GM18508 (cell line): ENCODE measurements at regions not wholly inside any gene's neighbourhood (a gene's known extent, or its start where the extent isn't known, plus 50 kb on each side); places are given as distances from the start of the nearest gene placed in this dataset.
A peak's percentile ranks its signal among the peaks of the same experiment; 100 is the strongest.

ENCODE experiments used
- ATAC-seq: cut with Tn5 transposase; IDR thresholded peaks from one replicate; pipeline ENCODE4 v1.9.1; 2021; ENCODE audit warnings: moderate number of reproducible peaks; ENCODE audit not compliant: insufficient read depth, unreplicated experiment

- no peak for ATAC-seq
Observed at GRCh38 chr6:11366934-11367637, 134.6 kb upstream of the NEDD9 start.

GRCh38 chr6:11366183-11366933, 133.9 kb upstream of the NEDD9 start:
- ATAC-seq = peak; percentile 39

- no peak for ATAC-seq
Observed at GRCh38 chr6:11364971-11365397, 132.5 kb upstream of the NEDD9 start.

GRCh38 chr6:11363881-11364576, 131.6 kb upstream of the NEDD9 start:
- ATAC-seq = no peak

GRCh38 chr6:11362564-11362963, 130.1 kb upstream of the NEDD9 start:
- ATAC-seq = no peak

GRCh38 chr6:11358904-11359830, 126.7 kb upstream of the NEDD9 start:
- no peak for ATAC-seq

GRCh38 chr6:11357285-11357684, 124.8 kb upstream of the NEDD9 start:
- no peak for ATAC-seq

GRCh38 chr6:11356404-11357155, 124.1 kb upstream of the NEDD9 start:
- no peak for ATAC-seq

- ATAC-seq = peak; percentile 51
Observed at GRCh38 chr6:11353921-11354389, 121.5 kb upstream of the NEDD9 start.

- no peak for ATAC-seq
Observed at GRCh38 chr6:11350294-11350693, 117.8 kb upstream of the NEDD9 start.

- no peak for ATAC-seq
Observed at GRCh38 chr6:11349880-11350279, 117.4 kb upstream of the NEDD9 start.

- ATAC-seq = no peak
Observed at GRCh38 chr6:11346516-11346915, 114.0 kb upstream of the NEDD9 start.

- ATAC-seq = no peak
Observed at GRCh38 chr6:11345536-11345935, 113.1 kb upstream of the NEDD9 start.

- ATAC-seq = no peak
Observed at GRCh38 chr6:11343963-11344723, 111.7 kb upstream of the NEDD9 start.

- no peak for ATAC-seq
Observed at GRCh38 chr6:11341867-11342266, 109.4 kb upstream of the NEDD9 start.

- ATAC-seq = no peak
Observed at GRCh38 chr6:11341303-11341702, 108.8 kb upstream of the NEDD9 start.

GRCh38 chr6:11339380-11339779, 106.9 kb upstream of the NEDD9 start:
- ATAC-seq = no peak

GRCh38 chr6:11337306-11337705, 104.8 kb upstream of the NEDD9 start:
- ATAC-seq = no peak

- no peak for ATAC-seq
Observed at GRCh38 chr6:11335826-11336225, 103.4 kb upstream of the NEDD9 start.
